ENCODE measurements at regions not wholly inside any gene's neighbourhood (a gene's known extent, or its start where the extent isn't known, plus 50 kb on each side); places are given as distances from the start of the nearest gene placed in this dataset.
A peak's percentile ranks its signal among the peaks of the same experiment; 100 is the strongest.

- TF ChIP-seq EZH2phosphoT487 (IDR thresholded peaks at IDR 0.05; ENCODE audit: borderline replicate concordance, low read depth, low read length) (no peak), CTCF (conservative IDR thresholded peaks at IDR 0.05; ENCODE audit: low read length) (peak; percentile 66)
Observed at GRCh38 chr3:176359211-176359610, 838.1 kb downstream of the TBL1XR1 start.
